ENCODE measurements at regions not wholly inside any gene's neighbourhood (a gene's known extent, or its start where the extent isn't known, plus 50 kb on each side); places are given as distances from the start of the nearest gene placed in this dataset.

DNA sequence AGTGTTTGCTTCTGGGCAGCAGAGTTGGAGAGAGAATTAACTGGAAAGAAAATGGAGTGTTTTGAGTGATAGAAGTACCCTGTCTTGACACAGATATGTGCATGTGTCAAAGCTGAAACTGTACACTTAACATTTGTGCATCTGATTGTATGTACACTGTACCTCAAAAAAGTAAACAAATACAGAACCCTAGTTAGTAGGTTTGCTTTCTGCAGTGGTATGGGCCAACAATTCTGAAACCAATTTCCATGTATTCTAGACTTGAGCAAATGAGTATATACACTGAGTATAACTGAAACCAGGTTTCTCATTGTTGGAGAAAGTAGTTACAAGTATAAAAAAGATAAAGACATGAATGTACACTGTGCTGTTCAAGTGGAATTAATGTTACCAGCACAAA is 52.4 kb downstream of the ELAPOR2 start:
- H3K4me1 ChIP-seq (replicated peaks in 1 of 2): no peaks in the 10 kb centered on the region
- TF ChIP-seq POLR2A (IDR thresholded peaks at IDR 0.05): no peak

DNA sequence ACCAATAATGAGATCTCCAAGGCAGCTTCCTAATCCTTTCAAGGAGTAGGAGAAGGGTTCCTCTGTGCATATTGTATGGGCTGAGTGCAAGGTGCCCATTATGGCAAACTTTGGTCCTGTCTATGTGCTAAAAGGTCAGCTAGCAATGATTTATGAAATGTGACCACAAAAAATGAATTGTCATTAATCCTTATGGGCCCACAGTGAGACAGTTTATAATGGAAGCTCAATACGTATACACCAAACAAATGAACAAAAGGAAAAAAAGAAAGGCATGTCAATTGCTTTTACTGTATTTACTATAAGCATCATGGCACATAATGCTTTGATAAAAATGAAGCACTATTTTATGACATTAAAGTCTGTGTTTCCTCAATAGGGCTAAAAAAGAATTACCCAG is 54.5 kb downstream of the ELAPOR2 start:
- Histone ChIP-seq H3K27me3 (no peaks in the 10 kb centered on the region), H3K9me3 (replicated peaks in 1 of 3) (no peaks in the 10 kb centered on the region), H3K4me1 (replicated peaks in 1 of 2) (peaks cover 0 to 4% of the 10 kb centered on the region in 2 donors), H3K36me3 (replicated peaks in 1 of 2) (no peaks in the 10 kb centered on the region), H3K4me3 (no peak overlapping the region), H3K27ac (no peak overlapping the region)
- intact Hi-C loops (cut with DNase I): no loop called here
- 89 to 93% (median 90%) methylated on average over 1 of the region's 1 CpG for WGBS, 4 donors
- no peak for DNase-seq
- TF ChIP-seq POLR2A (IDR thresholded peaks at IDR 0.05): no peak
- TF ChIP-seq, protein P1, sequence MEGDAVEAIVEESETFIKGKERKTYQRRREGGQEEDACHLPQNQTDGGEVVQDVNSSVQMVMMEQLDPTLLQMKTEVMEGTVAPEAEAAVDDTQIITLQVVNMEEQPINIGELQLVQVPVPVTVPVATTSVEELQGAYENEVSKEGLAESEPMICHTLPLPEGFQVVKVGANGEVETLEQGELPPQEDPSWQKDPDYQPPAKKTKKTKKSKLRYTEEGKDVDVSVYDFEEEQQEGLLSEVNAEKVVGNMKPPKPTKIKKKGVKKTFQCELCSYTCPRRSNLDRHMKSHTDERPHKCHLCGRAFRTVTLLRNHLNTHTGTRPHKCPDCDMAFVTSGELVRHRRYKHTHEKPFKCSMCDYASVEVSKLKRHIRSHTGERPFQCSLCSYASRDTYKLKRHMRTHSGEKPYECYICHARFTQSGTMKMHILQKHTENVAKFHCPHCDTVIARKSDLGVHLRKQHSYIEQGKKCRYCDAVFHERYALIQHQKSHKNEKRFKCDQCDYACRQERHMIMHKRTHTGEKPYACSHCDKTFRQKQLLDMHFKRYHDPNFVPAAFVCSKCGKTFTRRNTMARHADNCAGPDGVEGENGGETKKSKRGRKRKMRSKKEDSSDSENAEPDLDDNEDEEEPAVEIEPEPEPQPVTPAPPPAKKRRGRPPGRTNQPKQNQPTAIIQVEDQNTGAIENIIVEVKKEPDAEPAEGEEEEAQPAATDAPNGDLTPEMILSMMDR (IDR thresholded peaks at IDR 0.05): no peak

More for the DNA sequence above, 52.4 kb downstream of the ELAPOR2 start:
- no peak overlapping the region for H3K4me3 ChIP-seq
- no peaks in the 10 kb centered on the region for H3K36me3 ChIP-seq (replicated peaks in 1 of 2)
- intact Hi-C loops (cut with DNase I): no loop called here
- H3K9me3 ChIP-seq (replicated peaks in 1 of 3): no peaks in the 10 kb centered on the region
- no peak for DNase-seq
- H3K27me3 ChIP-seq: no peaks in the 10 kb centered on the region
- no peak overlapping the region for H3K27ac ChIP-seq

DNA sequence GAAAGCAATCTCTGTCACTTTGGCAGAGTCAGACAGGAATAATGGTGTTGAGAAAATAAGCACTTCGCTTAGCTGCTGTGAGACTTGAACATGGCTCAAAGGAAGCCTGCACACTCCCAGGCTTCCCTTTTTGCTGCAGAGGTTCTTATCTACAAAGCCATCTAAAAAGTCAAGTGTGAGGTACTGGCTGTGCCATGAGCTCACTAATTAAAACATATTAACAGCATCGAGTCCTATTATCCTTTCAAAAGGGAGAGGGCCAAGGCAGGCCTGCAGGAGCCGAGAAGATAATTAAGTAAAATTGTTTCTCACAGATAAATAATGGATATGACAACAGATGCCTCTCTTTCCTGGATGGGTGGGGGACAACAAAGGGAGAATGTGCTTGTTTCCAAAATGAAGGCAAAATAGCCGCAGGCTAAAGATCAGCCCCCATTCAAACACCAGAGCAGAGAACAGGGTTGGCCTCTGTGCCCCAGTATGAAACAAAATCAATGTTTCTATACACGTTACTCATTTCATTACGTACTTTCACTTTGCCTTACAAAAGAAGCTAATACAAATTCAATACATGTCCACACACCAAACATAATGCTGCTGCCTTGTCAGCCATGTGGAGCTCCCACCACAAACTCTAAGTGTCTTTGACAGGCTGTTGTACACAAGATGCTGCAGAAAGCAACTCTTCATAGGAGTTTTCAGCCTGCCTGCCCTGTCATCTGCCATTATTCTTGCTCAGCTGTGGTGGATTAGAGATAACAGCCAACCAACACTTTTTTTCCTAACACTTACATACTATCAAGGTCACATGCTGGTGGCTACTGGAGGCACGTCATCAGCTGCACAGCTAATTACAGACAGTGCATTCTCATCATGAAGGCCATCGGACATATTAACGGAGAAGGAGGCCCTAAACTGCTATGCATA is 55.3 kb downstream of the ELAPOR2 start:
- no peaks in the 10 kb centered on the region for H3K36me3 ChIP-seq (replicated peaks in 1 of 2)
- peak overlapping the region in 1 of 5 donors; percentile 15 for H3K27ac ChIP-seq
- no peaks in the 10 kb centered on the region for H3K27me3 ChIP-seq
- no peaks in the 10 kb centered on the region for H3K9me3 ChIP-seq (replicated peaks in 1 of 3)
- TF ChIP-seq, protein P1 (IDR thresholded peaks at IDR 0.05): no peak
- no peak for TF ChIP-seq POLR2A (IDR thresholded peaks at IDR 0.05)
- 56 to 59% (median 57%) methylated on average over 9 of the region's 9 CpGs for WGBS, 4 donors
- intact Hi-C loops (cut with DNase I): no loop called here
- peaks cover 0 to 4% of the 10 kb centered on the region in 2 donors for H3K4me1 ChIP-seq (replicated peaks in 1 of 2)
- no peak overlapping the region for H3K4me3 ChIP-seq
- peak in 3 of 7 donors; percentile 8 to 62 (median 21) for DNase-seq

DNA sequence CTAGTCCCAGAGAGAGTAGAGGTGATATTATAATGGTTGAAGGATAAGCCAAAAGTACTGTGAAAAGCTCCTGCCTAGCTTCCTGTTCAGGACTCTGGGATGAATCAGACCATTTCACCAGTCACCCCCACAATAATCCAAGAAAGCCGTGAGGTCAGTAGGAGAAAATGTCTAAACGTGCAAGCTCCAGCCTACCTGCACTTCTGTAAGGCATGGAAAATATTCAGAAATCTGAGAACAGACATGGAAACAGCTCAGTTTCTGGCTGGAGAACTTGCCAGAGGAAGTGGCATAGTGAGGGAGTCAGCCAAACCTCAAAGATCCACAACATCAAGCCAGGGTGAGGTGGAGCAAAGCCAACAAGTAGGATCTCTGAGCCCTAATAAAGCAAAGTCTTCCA is 58.2 kb downstream of the ELAPOR2 start:
- Histone ChIP-seq H3K9me3 (replicated peaks in 1 of 3) (no peaks in the 10 kb centered on the region), H3K27me3 (no peaks in the 10 kb centered on the region), H3K4me3 (no peak overlapping the region), H3K36me3 (replicated peaks in 1 of 2) (no peaks in the 10 kb centered on the region), H3K4me1 (replicated peaks in 1 of 2) (peaks cover 0 to 4% of the 10 kb centered on the region in 2 donors), H3K27ac (no peak overlapping the region)
- TF ChIP-seq, protein P1 (IDR thresholded peaks at IDR 0.05): no peak
- no peak for TF ChIP-seq POLR2A (IDR thresholded peaks at IDR 0.05)
- WGBS, 4 donors: 74 to 79% (median 75%) methylated on average over 2 of the region's 2 CpGs
- no peak for DNase-seq
- intact Hi-C loops (cut with DNase I): no loop called here

All from adrenal gland (tissue), 9 donors.